ACHN (cell line): ENCODE measurements at regions not wholly inside any gene's neighbourhood (a gene's known extent, or its start where the extent isn't known, plus 50 kb on each side); places are given as distances from the start of the nearest gene placed in this dataset.

Experiments used
- DNase-seq: peaks from one replicate; pipeline ENCODE4 v3.0.0-alpha.2; 2015
- in situ Hi-C: cut with HindIII; loops from 2 replicates; pipeline ENCODE4 v1.10.0; 2017; ENCODE audit warnings: low sequenced_read_pairs, low pct_ligation_motif_present, low pct_unique_long_range_greater_than_20kb

GRCh38 chr3:1632128-1632527, 466.5 kb upstream of the CNTN4 start:
- in situ Hi-C loops = no loop called here
- DNase-seq = no peak

- no peak for DNase-seq
- in situ Hi-C loops = no loop called here
Observed at GRCh38 chr3:1661839-1662238, 436.8 kb upstream of the CNTN4 start.

- no peak for DNase-seq
- in situ Hi-C loops = no loop called here
Observed at GRCh38 chr3:1664266-1664665, 434.4 kb upstream of the CNTN4 start.

- DNase-seq = no peak
- in situ Hi-C loops = no loop called here
Observed at GRCh38 chr3:1666865-1667264, 431.8 kb upstream of the CNTN4 start.

GRCh38 chr3:1677576-1678156, 421.0 kb upstream of the CNTN4 start:
- in situ Hi-C loops = no loop called here
- DNase-seq = no peak

GRCh38 chr3:1692428-1692827, 406.2 kb upstream of the CNTN4 start:
- in situ Hi-C loops = no loop called here
- DNase-seq = no peak

- in situ Hi-C loops = no loop called here
- DNase-seq = peak; percentile 7
Observed at GRCh38 chr3:1693145-1693544, 405.5 kb upstream of the CNTN4 start.

- DNase-seq = no peak
- in situ Hi-C loops = no loop called here
Observed at GRCh38 chr3:1696669-1697275, 401.9 kb upstream of the CNTN4 start.

GRCh38 chr3:1699361-1699920, 399.2 kb upstream of the CNTN4 start:
- no peak for DNase-seq

GRCh38 chr3:1700650-1701049, 398.0 kb upstream of the CNTN4 start:
- DNase-seq = no peak
- in situ Hi-C loops = no loop called here

More at GRCh38 chr3:1699361-1699920, 399.2 kb upstream of the CNTN4 start:
- in situ Hi-C loops = no loop called here

GRCh38 chr3:1703169-1703568, 395.5 kb upstream of the CNTN4 start:
- no peak for DNase-seq
- in situ Hi-C loops = no loop called here

GRCh38 chr3:1710663-1711062, 388.0 kb upstream of the CNTN4 start:
- in situ Hi-C loops = no loop called here
- DNase-seq = no peak

GRCh38 chr3:1717524-1717923, 381.1 kb upstream of the CNTN4 start:
- in situ Hi-C loops = no loop called here
- DNase-seq = no peak

- no peak for DNase-seq
- in situ Hi-C loops = no loop called here
Observed at GRCh38 chr3:1723726-1724125, 374.9 kb upstream of the CNTN4 start.

- in situ Hi-C loops = no loop called here
- DNase-seq = no peak
Observed at GRCh38 chr3:1726741-1727140, 371.9 kb upstream of the CNTN4 start.

GRCh38 chr3:1727242-1727641, 371.4 kb upstream of the CNTN4 start:
- DNase-seq = no peak
- in situ Hi-C loops = no loop called here

GRCh38 chr3:1728510-1728909, 370.2 kb upstream of the CNTN4 start:
- in situ Hi-C loops = no loop called here
- no peak for DNase-seq

GRCh38 chr3:1734494-1735122, 364.1 kb upstream of the CNTN4 start:
- no peak for DNase-seq
- in situ Hi-C loops = no loop called here

- in situ Hi-C loops = no loop called here
- no peak for DNase-seq
Observed at GRCh38 chr3:1752205-1752604, 346.5 kb upstream of the CNTN4 start.

- DNase-seq = no peak
- in situ Hi-C loops = no loop called here
Observed at GRCh38 chr3:1766384-1766783, 332.3 kb upstream of the CNTN4 start.
